ENCODE measurements at regions not wholly inside any gene's neighbourhood (a gene's known extent, or its start where the extent isn't known, plus 50 kb on each side); places are given as distances from the start of the nearest gene placed in this dataset.

GRCh38 chr14:30356438-30357202, 202.3 kb upstream of the G2E3 start:
- TF ChIP-seq POLR2A (IDR thresholded peaks at IDR 0.05; ENCODE audit: low read length), result no peak
- no peak for TF ChIP-seq CTCF (IDR thresholded peaks at IDR 0.05)
- TF ChIP-seq MAZ (IDR thresholded peaks at IDR 0.05; ENCODE audit: borderline replicate concordance, low read depth, low read length), result no peak
- TF ChIP-seq ESRRA (IDR thresholded peaks at IDR 0.05; ENCODE audit: borderline replicate concordance, low read length), result no peak
- TF ChIP-seq HOXB13 (CRISPR knock-in tag; IDR thresholded peaks at IDR 0.05; ENCODE audit: low read depth), result no peak
- TF ChIP-seq CEBPB (IDR thresholded peaks at IDR 0.05), result no peak
- no peak for TF ChIP-seq NR3C1 (IDR thresholded peaks at IDR 0.05)
- no peak for TF ChIP-seq SREBF2 (IDR thresholded peaks at IDR 0.05)
- TF ChIP-seq PHF8 (IDR thresholded peaks at IDR 0.05; ENCODE audit: borderline replicate concordance, low read depth), result no peak
- TF ChIP-seq ZFP36 (IDR thresholded peaks at IDR 0.05; ENCODE audit: borderline replicate concordance, partially characterized antibody), result no peak
- no peak for TF ChIP-seq E2F6 (IDR thresholded peaks at IDR 0.05; ENCODE audit: borderline replicate concordance, low read depth)
- TF ChIP-seq CHD2 (IDR thresholded peaks at IDR 0.05; ENCODE audit: low read length, partially characterized antibody), result no peak
- TF ChIP-seq MYC (IDR thresholded peaks at IDR 0.05; ENCODE audit: borderline replicate concordance, low read length), result no peak
